Activated CD8-positive, alpha-beta T cell treated with anti-CD3 and anti-CD28 coated beads for 36 hours (primary cell): ENCODE measurements at regions not wholly inside any gene's neighbourhood (a gene's known extent, or its start where the extent isn't known, plus 50 kb on each side); places are given as distances from the start of the nearest gene placed in this dataset.

Experiments used
- ATAC-seq: fragments of 200-7000 bp; cut with Tn5 transposase; one replicate; pipeline ENCODE4 v1.10.0; 2021; ENCODE audit warnings: mild to moderate bottlenecking, moderate library complexity
- CTCF ChIA-PET: fragments of 350-600 bp; sonication (Branson Sonifier 250); formaldehyde crosslinking; loops from one replicate; lab custom pipeline; 2021; ENCODE audit warnings: antibody characterized with exemption; lab: Charles Lee
- POLR2A ChIA-PET: fragments of 350-600 bp; sonication (Branson Sonifier 250); formaldehyde crosslinking; loops from one replicate; lab custom pipeline; 2021; ENCODE audit warnings: antibody characterized with exemption; lab: Charles Lee
- DNase-seq: peaks from one replicate; pipeline ENCODE4 v3.0.0-alpha.2; 2020
- H3K27ac Mint-ChIP-seq: one replicate; pipeline ENCODE4 v1.8.0; 2021; ENCODE audit warnings: mild to moderate bottlenecking, mixed read lengths
- H3K27me3 Mint-ChIP-seq: one replicate; pipeline ENCODE4 v1.8.0; 2021; ENCODE audit warnings: mixed read lengths
- H3K36me3 Mint-ChIP-seq: one replicate; pipeline ENCODE4 v1.8.0; 2021; ENCODE audit warnings: low read depth, mixed read lengths
- H3K4me1 Mint-ChIP-seq: one replicate; pipeline ENCODE4 v1.8.0; 2021; ENCODE audit warnings: low read depth, mixed read lengths
- H3K4me3 Mint-ChIP-seq: one replicate; pipeline ENCODE4 v1.8.0; 2021; ENCODE audit warnings: mild to moderate bottlenecking, moderate library complexity, mixed read lengths
- H3K9me3 Mint-ChIP-seq: one replicate; pipeline ENCODE4 v1.8.0; 2021; ENCODE audit warnings: mixed read lengths
- CTCF ChIP-seq: fragments of 200-600 bp; IDR thresholded peaks from one replicate; pipeline ENCODE4 v1.8.0; 2022; ENCODE audit warnings: antibody characterized with exemption, mild to moderate bottlenecking
- intact Hi-C: fragments of 100-400 bp; cut with micrococcal nuclease; formaldehyde crosslinking; loops from one replicate; pipeline ENCODE4 v1.10.0; 2022

GRCh38 chr6:170473301-170473717, 79.8 kb downstream of the PSMB1 start:
- H3K36me3 Mint-ChIP-seq, result no peaks in the 10 kb centered on the region
- ATAC-seq, result no peak
- ChIA-PET CTCF (interaction anchor here (1.2 kb wide), 1 partner anchor 56 kb away, joined by 4 read pairs; no protein-coding TSS in a partner anchor), POLR2A (no interaction called here)
- no peak overlapping the region for H3K4me3 Mint-ChIP-seq
- no peak for TF ChIP-seq CTCF
- peaks cover 5% of the 10 kb centered on the region for H3K27me3 Mint-ChIP-seq
- DNase-seq, result no peak
- no peaks in the 10 kb centered on the region for H3K4me1 Mint-ChIP-seq
- H3K27ac Mint-ChIP-seq, result no peak overlapping the region
- intact Hi-C loops, result no loop called here
- no peaks in the 10 kb centered on the region for H3K9me3 Mint-ChIP-seq

- CTCF ChIA-PET, result no interaction called here
- H3K9me3 Mint-ChIP-seq, result peaks cover 2% of the 10 kb centered on the region
- H3K4me1 Mint-ChIP-seq, result no peaks in the 10 kb centered on the region
- no peak overlapping the region for H3K4me3 Mint-ChIP-seq
- POLR2A ChIA-PET, result no interaction called here
- no peak for TF ChIP-seq CTCF
- H3K27ac Mint-ChIP-seq, result no peak overlapping the region
- H3K27me3 Mint-ChIP-seq, result peaks cover 3% of the 10 kb centered on the region
- no peak for ATAC-seq
- no peak for DNase-seq
- no peaks in the 10 kb centered on the region for H3K36me3 Mint-ChIP-seq
- intact Hi-C loops, result no loop called here
Observed at GRCh38 chr6:170471491-170471890, 81.6 kb downstream of the PSMB1 start.

GRCh38 chr6:170470734-170471133, 82.4 kb downstream of the PSMB1 start:
- no peak overlapping the region for H3K27ac Mint-ChIP-seq
- TF ChIP-seq CTCF, result no peak
- H3K9me3 Mint-ChIP-seq, result peaks cover 3% of the 10 kb centered on the region
- intact Hi-C loops, result no loop called here
- peaks cover 3% of the 10 kb centered on the region for H3K27me3 Mint-ChIP-seq
- ATAC-seq (no peak), DNase-seq (no peak)
- POLR2A ChIA-PET, result no interaction called here
- H3K4me1 Mint-ChIP-seq, result no peaks in the 10 kb centered on the region
- CTCF ChIA-PET, result no interaction called here
- H3K4me3 Mint-ChIP-seq, result no peak overlapping the region
- H3K36me3 Mint-ChIP-seq, result no peaks in the 10 kb centered on the region

DNA sequence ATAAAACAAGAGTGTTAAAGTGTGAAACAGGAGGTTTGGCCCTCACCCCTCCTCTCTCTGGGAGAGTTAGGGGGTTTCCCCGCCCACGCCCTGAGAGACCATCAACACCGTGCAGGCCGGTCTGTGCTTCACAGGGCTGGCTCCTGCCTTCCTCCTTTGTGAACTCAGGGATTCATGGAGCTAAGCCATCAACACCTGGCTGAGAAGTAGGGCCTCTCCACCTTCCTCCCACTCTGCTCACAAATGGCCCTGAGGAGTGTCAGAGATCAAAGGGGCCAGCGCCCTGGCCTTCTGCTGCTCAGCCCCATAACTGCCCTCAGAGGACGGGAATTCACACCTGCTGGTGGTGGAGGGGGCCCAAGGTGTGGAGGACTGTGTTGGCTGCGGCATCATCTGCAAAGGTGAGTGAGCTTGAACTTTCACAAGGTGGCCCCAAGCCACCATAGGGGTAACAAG, 88.6 kb downstream of the PSMB1 start:
- ATAC-seq (peak; percentile 68), DNase-seq (peak; percentile 71)
- intact Hi-C loops, result no loop called here
- no peak for TF ChIP-seq CTCF
- CTCF ChIA-PET, result no interaction called here
- Mint-ChIP-seq H3K9me3 (peaks cover 4% of the 10 kb centered on the region), H3K4me1 (peaks cover 29% of the 10 kb centered on the region), H3K4me3 (no peak overlapping the region), H3K27ac (peak overlapping the region; percentile 42), H3K27me3 (peaks cover 1% of the 10 kb centered on the region), H3K36me3 (no peaks in the 10 kb centered on the region)
- POLR2A ChIA-PET, result interaction anchor here (0.6 kb wide), 1 partner anchor 9 kb away, joined by 3 read pairs; no protein-coding TSS in a partner anchor

- Mint-ChIP-seq H3K36me3 (no peaks in the 10 kb centered on the region), H3K27ac (peak overlapping the region; percentile 42), H3K4me3 (no peak overlapping the region), H3K27me3 (peaks cover 3% of the 10 kb centered on the region), H3K9me3 (peaks cover 4% of the 10 kb centered on the region), H3K4me1 (peaks cover 32% of the 10 kb centered on the region)
- no peak for TF ChIP-seq CTCF
- DNase-seq (no peak), ATAC-seq (peak; percentile 5)
- ChIA-PET CTCF (no interaction called here), POLR2A (interaction anchor here (0.6 kb wide), 1 partner anchor 8 kb away, joined by 3 read pairs; no protein-coding TSS in a partner anchor)
- intact Hi-C loops, result no loop called here
Observed at GRCh38 chr6:170464080-170464479, 89.0 kb downstream of the PSMB1 start.
